Vagina (tissue), 2 donors: ENCODE measurements at regions not wholly inside any gene's neighbourhood (a gene's known extent, or its start where the extent isn't known, plus 50 kb on each side); places are given as distances from the start of the nearest gene placed in this dataset.

Experiments used
- POLR2AphosphoS5 ChIP-seq, 2 donors: sonication (generic); formaldehyde crosslinking; IDR thresholded peaks; one replicate each; pipeline ENCODE4 v1.9.0; 2017; ENCODE audit warnings: antibody characterized with exemption in 2 of 2, mild to moderate bottlenecking in 2 of 2, low read depth in 1 of 2; ENCODE audit not compliant: insufficient read depth in 1 of 2
- TF ChIP-seq, protein P1 (sequence below), 3 experiments: fragments of 450-650 bp in 2 of 3; fragments of 200-600 bp in 1 of 3; sonication (generic) in 1 of 3; IDR thresholded peaks; one replicate each; pipeline ENCODE4 v1.5.1; 2017 to 2019; ENCODE audit warnings: antibody characterized with exemption in 3 of 3, mild to moderate bottlenecking in 2 of 3, moderate library complexity in 2 of 3

DNA sequence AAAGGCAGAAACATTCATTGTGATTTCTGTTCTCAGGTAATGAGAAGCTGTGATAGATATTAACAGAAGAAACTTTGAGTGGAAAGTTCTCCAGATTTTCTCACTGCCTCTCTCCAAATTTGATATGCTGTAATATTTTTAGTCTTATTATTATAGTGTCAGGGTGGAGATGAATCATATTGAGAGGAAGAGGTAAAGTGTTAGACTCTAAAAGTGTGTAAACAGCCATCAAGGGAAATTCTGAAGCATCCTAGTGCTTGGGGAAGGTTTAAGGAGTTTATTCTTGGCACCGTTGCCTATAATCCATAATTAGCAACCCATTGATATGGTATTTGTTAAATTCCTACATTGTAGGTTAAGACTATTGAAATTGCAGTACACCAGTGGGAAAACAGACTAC is 104.7 kb upstream of the NABP1 start:
- no peak for TF ChIP-seq POLR2AphosphoS5 (IDR thresholded peaks at IDR 0.05; ENCODE audit: insufficient read depth in 1 of 2, low read depth in 1 of 2)
- TF ChIP-seq, protein P1, sequence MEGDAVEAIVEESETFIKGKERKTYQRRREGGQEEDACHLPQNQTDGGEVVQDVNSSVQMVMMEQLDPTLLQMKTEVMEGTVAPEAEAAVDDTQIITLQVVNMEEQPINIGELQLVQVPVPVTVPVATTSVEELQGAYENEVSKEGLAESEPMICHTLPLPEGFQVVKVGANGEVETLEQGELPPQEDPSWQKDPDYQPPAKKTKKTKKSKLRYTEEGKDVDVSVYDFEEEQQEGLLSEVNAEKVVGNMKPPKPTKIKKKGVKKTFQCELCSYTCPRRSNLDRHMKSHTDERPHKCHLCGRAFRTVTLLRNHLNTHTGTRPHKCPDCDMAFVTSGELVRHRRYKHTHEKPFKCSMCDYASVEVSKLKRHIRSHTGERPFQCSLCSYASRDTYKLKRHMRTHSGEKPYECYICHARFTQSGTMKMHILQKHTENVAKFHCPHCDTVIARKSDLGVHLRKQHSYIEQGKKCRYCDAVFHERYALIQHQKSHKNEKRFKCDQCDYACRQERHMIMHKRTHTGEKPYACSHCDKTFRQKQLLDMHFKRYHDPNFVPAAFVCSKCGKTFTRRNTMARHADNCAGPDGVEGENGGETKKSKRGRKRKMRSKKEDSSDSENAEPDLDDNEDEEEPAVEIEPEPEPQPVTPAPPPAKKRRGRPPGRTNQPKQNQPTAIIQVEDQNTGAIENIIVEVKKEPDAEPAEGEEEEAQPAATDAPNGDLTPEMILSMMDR (IDR thresholded peaks at IDR 0.05) = no peak
